BLaER1 (cell line): ENCODE measurements at regions not wholly inside any gene's neighbourhood (a gene's known extent, or its start where the extent isn't known, plus 50 kb on each side); places are given as distances from the start of the nearest gene placed in this dataset.

Experiments used
- H3K27ac ChIP-seq: shearing (Covaris generic); formaldehyde crosslinking; 2 replicates; pipeline ENCODE4 v1.8.1; 2022
- H3K27me3 ChIP-seq: shearing (Covaris generic); formaldehyde crosslinking; 2 replicates; pipeline ENCODE4 v1.8.1; 2022
- H3K36me3 ChIP-seq: shearing (Covaris generic); formaldehyde crosslinking; 2 replicates; pipeline ENCODE4 v1.8.1; 2022
- H3K4me1 ChIP-seq: shearing (Covaris generic); formaldehyde crosslinking; 2 replicates; pipeline ENCODE4 v1.8.1; 2022
- H3K4me2 ChIP-seq: shearing (Covaris generic); formaldehyde crosslinking; 2 replicates; pipeline ENCODE4 v1.8.1; 2022
- H3K4me3 ChIP-seq: shearing (Covaris generic); formaldehyde crosslinking; 2 replicates; pipeline ENCODE4 v1.8.1; 2022
- H3K9ac ChIP-seq: shearing (Covaris generic); formaldehyde crosslinking; 2 replicates; pipeline ENCODE4 v1.8.1; 2022
- H3K9me3 ChIP-seq: shearing (Covaris generic); formaldehyde crosslinking; 2 replicates; pipeline ENCODE4 v1.8.1; 2022
- H4K20me1 ChIP-seq: shearing (Covaris generic); formaldehyde crosslinking; 2 replicates; pipeline ENCODE4 v1.8.1; 2022
- Cebpa-rat ChIP-seq: shearing (Covaris generic); IDR thresholded peaks from 2 replicates; pipeline ENCODE4 v1.8.1; 2022

GRCh38 chr3:116815321-116815720, 105.7 kb downstream of the TUSC7 start:
- H3K4me3 ChIP-seq, result no peak overlapping the region
- no peaks in the 10 kb centered on the region for H3K27me3 ChIP-seq
- no peak for TF ChIP-seq Cebpa-rat
- no peak overlapping the region for H3K4me2 ChIP-seq
- no peaks in the 10 kb centered on the region for H4K20me1 ChIP-seq
- H3K36me3 ChIP-seq, result no peaks in the 10 kb centered on the region
- H3K4me1 ChIP-seq, result no peaks in the 10 kb centered on the region
- no peak overlapping the region for H3K9ac ChIP-seq
- no peaks in the 10 kb centered on the region; the same call in 1 of the 2 replicates for H3K9me3 ChIP-seq
- H3K27ac ChIP-seq, result no peak overlapping the region

- no peak overlapping the region for H3K9ac ChIP-seq
- TF ChIP-seq Cebpa-rat, result no peak
- H3K4me3 ChIP-seq, result no peak overlapping the region
- H3K9me3 ChIP-seq, result no peaks in the 10 kb centered on the region
- H3K27me3 ChIP-seq, result no peaks in the 10 kb centered on the region
- no peak overlapping the region for H3K4me2 ChIP-seq
- H3K36me3 ChIP-seq, result no peaks in the 10 kb centered on the region
- no peak overlapping the region for H3K27ac ChIP-seq
- H4K20me1 ChIP-seq, result no peaks in the 10 kb centered on the region
- H3K4me1 ChIP-seq, result no peaks in the 10 kb centered on the region
Measured at GRCh38 chr3:116815831-116816588, 106.4 kb downstream of the TUSC7 start.

GRCh38 chr3:116821371-116821770, 111.8 kb downstream of the TUSC7 start:
- no peaks in the 10 kb centered on the region for H3K4me1 ChIP-seq
- H3K9me3 ChIP-seq, result no peaks in the 10 kb centered on the region
- no peak overlapping the region for H3K4me2 ChIP-seq
- no peak overlapping the region for H3K4me3 ChIP-seq
- no peak for TF ChIP-seq Cebpa-rat
- no peaks in the 10 kb centered on the region for H3K27me3 ChIP-seq
- no peak overlapping the region for H3K27ac ChIP-seq
- no peak overlapping the region for H3K9ac ChIP-seq
- no peaks in the 10 kb centered on the region for H3K36me3 ChIP-seq
- no peaks in the 10 kb centered on the region for H4K20me1 ChIP-seq

GRCh38 chr3:116824208-116824607, 114.6 kb downstream of the TUSC7 start:
- no peaks in the 10 kb centered on the region for H3K9me3 ChIP-seq
- H3K27ac ChIP-seq, result no peak overlapping the region
- no peak overlapping the region for H3K9ac ChIP-seq
- H3K27me3 ChIP-seq, result no peaks in the 10 kb centered on the region
- H3K4me1 ChIP-seq, result no peaks in the 10 kb centered on the region
- H3K4me3 ChIP-seq, result no peak overlapping the region
- no peak for TF ChIP-seq Cebpa-rat
- H3K4me2 ChIP-seq, result no peak overlapping the region
- H4K20me1 ChIP-seq, result no peaks in the 10 kb centered on the region
- no peaks in the 10 kb centered on the region for H3K36me3 ChIP-seq

- Histone ChIP-seq H3K9ac (no peak overlapping the region), H3K4me1 (no peaks in the 10 kb centered on the region), H4K20me1 (no peaks in the 10 kb centered on the region), H3K4me2 (no peak overlapping the region), H3K36me3 (no peaks in the 10 kb centered on the region), H3K9me3 (no peaks in the 10 kb centered on the region), H3K4me3 (no peak overlapping the region), H3K27ac (no peak overlapping the region), H3K27me3 (no peaks in the 10 kb centered on the region)
- no peak for TF ChIP-seq Cebpa-rat
Measured at GRCh38 chr3:116833202-116833601, 123.6 kb downstream of the TUSC7 start.

GRCh38 chr3:116834816-116835215, 125.2 kb downstream of the TUSC7 start:
- Histone ChIP-seq H3K9ac (no peak overlapping the region), H3K4me1 (no peaks in the 10 kb centered on the region), H3K36me3 (no peaks in the 10 kb centered on the region), H3K9me3 (no peaks in the 10 kb centered on the region), H3K27me3 (no peaks in the 10 kb centered on the region), H3K4me2 (no peak overlapping the region), H3K4me3 (no peak overlapping the region), H4K20me1 (no peaks in the 10 kb centered on the region), H3K27ac (no peak overlapping the region)
- no peak for TF ChIP-seq Cebpa-rat

- H3K27ac ChIP-seq, result no peak overlapping the region
- no peaks in the 10 kb centered on the region for H4K20me1 ChIP-seq
- no peaks in the 10 kb centered on the region for H3K36me3 ChIP-seq
- H3K27me3 ChIP-seq, result no peaks in the 10 kb centered on the region
- H3K4me1 ChIP-seq, result no peaks in the 10 kb centered on the region
- TF ChIP-seq Cebpa-rat, result no peak
- H3K9ac ChIP-seq, result no peak overlapping the region
- H3K4me3 ChIP-seq, result no peak overlapping the region
- no peaks in the 10 kb centered on the region for H3K9me3 ChIP-seq
- H3K4me2 ChIP-seq, result no peak overlapping the region
Measured at GRCh38 chr3:116835658-116836057, 126.1 kb downstream of the TUSC7 start.

GRCh38 chr3:116836286-116836685, 126.7 kb downstream of the TUSC7 start:
- no peak overlapping the region for H3K4me3 ChIP-seq
- no peaks in the 10 kb centered on the region for H3K9me3 ChIP-seq
- TF ChIP-seq Cebpa-rat, result no peak
- no peak overlapping the region for H3K27ac ChIP-seq
- no peak overlapping the region for H3K9ac ChIP-seq
- no peaks in the 10 kb centered on the region for H3K4me1 ChIP-seq
- H3K4me2 ChIP-seq, result no peak overlapping the region
- no peaks in the 10 kb centered on the region for H3K36me3 ChIP-seq
- H4K20me1 ChIP-seq, result no peaks in the 10 kb centered on the region
- H3K27me3 ChIP-seq, result no peaks in the 10 kb centered on the region

GRCh38 chr3:116837483-116837882, 127.9 kb downstream of the TUSC7 start:
- Histone ChIP-seq H3K36me3 (no peaks in the 10 kb centered on the region), H4K20me1 (no peaks in the 10 kb centered on the region), H3K27me3 (no peaks in the 10 kb centered on the region), H3K4me3 (no peak overlapping the region), H3K4me1 (no peaks in the 10 kb centered on the region), H3K4me2 (no peak overlapping the region), H3K9me3 (no peaks in the 10 kb centered on the region), H3K27ac (no peak overlapping the region), H3K9ac (no peak overlapping the region)
- no peak for TF ChIP-seq Cebpa-rat

GRCh38 chr3:116841003-116841735, 131.6 kb downstream of the TUSC7 start:
- Histone ChIP-seq H3K27ac (no peak overlapping the region), H3K36me3 (no peaks in the 10 kb centered on the region), H4K20me1 (no peaks in the 10 kb centered on the region), H3K9ac (no peak overlapping the region), H3K4me3 (no peak overlapping the region), H3K9me3 (no peaks in the 10 kb centered on the region), H3K27me3 (no peaks in the 10 kb centered on the region), H3K4me2 (no peak overlapping the region), H3K4me1 (no peaks in the 10 kb centered on the region)
- no peak for TF ChIP-seq Cebpa-rat
